GM06990 (cell line): ENCODE measurements at regions not wholly inside any gene's neighbourhood (a gene's known extent, or its start where the extent isn't known, plus 50 kb on each side); places are given as distances from the start of the nearest gene placed in this dataset.

Experiments used
- DNase-seq: peaks from one replicate; pipeline ENCODE4 v3.0.0-alpha.2; 2011; ENCODE audit not compliant: insufficient read length; ENCODE audit errors: extremely low read depth
- H3K27me3 ChIP-seq: replicated peaks from 2 replicates; pipeline ENCODE4 v1.6.0; 2011; ENCODE audit warnings: low read length; ENCODE audit not compliant: control insufficient read depth, insufficient read depth
- H3K36me3 ChIP-seq: 2 replicates; pipeline ENCODE4 v1.5.1; 2011; ENCODE audit warnings: low read length; ENCODE audit not compliant: control insufficient read depth, insufficient read depth
- H3K4me3 ChIP-seq: replicated peaks from 2 replicates; pipeline ENCODE4 v1.5.1; 2011; ENCODE audit warnings: low read depth, mild to moderate bottlenecking, control low read depth, low read length
- TF ChIP-seq, protein P1 (sequence below): IDR thresholded peaks from 2 replicates; pipeline ENCODE4 v1.5.1; 2011; ENCODE audit warnings: low read length, control low read depth, mild to moderate bottlenecking, inconsistent platforms; ENCODE audit not compliant: insufficient read depth, poor library complexity, severe bottlenecking

DNA sequence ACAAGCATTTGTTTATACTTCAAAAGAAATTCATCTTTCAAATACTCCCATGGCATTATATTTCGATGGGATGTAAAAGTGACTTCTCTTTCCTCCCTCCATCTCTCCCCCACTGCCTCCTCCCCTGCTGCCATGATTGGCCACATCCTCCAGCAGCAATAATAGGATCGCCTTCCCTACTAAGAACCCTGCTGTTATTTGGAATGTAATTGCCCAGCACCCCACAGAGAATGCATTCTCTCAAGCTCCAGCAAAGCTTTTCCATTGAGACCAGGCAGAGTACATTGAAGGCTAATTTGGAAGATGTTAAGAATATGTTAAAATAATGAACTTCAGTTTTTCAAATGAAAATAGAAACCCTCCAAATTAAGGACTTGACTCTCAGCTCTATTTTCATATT is 375.4 kb upstream of the ACVR2A start:
- no peak for DNase-seq
- H3K4me3 ChIP-seq = no peak overlapping the region

DNA sequence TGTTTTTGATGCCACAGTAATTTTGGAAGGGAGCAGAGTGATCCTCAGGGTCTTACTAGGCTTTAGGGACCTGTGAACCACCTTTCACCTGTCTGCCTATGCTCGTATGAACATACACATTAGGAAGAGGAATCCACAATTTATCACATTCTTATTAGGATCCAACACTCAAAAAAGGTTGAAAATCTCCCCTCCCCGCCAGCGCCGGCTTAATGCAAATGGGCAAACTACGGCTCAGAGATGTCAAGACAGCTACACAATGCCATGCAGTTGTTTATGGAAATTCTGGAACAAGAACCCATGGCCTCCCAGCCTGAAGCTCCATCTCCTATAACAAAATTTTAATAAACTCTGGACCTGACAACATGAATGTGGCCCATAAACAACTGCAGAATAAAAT is 375.9 kb upstream of the ACVR2A start:
- H3K27me3 ChIP-seq = no peaks in the 10 kb centered on the region
- no peak overlapping the region for H3K4me3 ChIP-seq
- TF ChIP-seq, protein P1, sequence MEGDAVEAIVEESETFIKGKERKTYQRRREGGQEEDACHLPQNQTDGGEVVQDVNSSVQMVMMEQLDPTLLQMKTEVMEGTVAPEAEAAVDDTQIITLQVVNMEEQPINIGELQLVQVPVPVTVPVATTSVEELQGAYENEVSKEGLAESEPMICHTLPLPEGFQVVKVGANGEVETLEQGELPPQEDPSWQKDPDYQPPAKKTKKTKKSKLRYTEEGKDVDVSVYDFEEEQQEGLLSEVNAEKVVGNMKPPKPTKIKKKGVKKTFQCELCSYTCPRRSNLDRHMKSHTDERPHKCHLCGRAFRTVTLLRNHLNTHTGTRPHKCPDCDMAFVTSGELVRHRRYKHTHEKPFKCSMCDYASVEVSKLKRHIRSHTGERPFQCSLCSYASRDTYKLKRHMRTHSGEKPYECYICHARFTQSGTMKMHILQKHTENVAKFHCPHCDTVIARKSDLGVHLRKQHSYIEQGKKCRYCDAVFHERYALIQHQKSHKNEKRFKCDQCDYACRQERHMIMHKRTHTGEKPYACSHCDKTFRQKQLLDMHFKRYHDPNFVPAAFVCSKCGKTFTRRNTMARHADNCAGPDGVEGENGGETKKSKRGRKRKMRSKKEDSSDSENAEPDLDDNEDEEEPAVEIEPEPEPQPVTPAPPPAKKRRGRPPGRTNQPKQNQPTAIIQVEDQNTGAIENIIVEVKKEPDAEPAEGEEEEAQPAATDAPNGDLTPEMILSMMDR = no peak
- no peak for DNase-seq
- no peaks in the 10 kb centered on the region for H3K36me3 ChIP-seq

More for the DNA sequence above, 375.4 kb upstream of the ACVR2A start:
- TF ChIP-seq, protein P1 = no peak
- H3K27me3 ChIP-seq = no peaks in the 10 kb centered on the region
- H3K36me3 ChIP-seq = no peaks in the 10 kb centered on the region

DNA sequence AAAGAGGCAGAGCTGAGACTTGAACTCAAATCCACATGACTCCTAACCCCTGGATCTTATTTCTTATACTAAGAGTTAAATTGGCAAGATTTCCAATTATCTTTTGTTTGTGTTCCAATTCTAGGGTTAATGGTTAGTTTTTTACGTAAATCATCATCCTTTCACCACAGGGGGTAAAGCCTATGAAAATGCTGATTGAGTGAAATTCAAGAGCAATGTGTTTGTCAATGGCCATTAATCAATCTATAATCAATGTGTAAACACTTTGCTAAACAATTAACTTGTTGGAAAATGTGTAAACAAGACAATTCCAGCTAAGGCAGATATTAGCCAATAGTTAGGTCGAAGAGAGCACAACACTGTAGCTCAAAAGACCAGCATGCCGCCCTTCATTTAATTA is 376.5 kb upstream of the ACVR2A start:
- TF ChIP-seq, protein P1 = no peak
- DNase-seq = no peak
- no peaks in the 10 kb centered on the region for H3K36me3 ChIP-seq
- no peaks in the 10 kb centered on the region for H3K27me3 ChIP-seq
- no peak overlapping the region for H3K4me3 ChIP-seq

DNA sequence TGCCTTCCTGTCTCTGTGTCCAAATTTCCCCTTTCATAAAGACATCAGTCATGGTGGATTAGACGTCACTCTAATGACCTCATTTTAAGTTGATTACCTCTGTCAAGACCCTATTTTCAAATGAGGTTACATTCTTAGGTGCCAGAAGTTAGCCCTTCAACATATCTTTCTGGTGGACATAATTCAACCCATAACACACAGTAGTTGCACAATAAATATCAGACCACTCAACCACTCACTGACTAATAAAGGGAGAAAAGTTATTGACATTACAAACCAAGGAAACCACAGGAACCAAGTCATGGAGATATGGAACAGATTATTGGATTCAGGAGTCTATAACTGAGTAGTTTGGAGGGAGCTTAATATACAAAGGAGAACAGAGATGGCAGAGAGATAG is 377.4 kb upstream of the ACVR2A start:
- Histone ChIP-seq H3K27me3 (no peaks in the 10 kb centered on the region), H3K36me3 (no peaks in the 10 kb centered on the region), H3K4me3 (no peak overlapping the region)
- no peak for DNase-seq
- TF ChIP-seq, protein P1 = no peak

DNA sequence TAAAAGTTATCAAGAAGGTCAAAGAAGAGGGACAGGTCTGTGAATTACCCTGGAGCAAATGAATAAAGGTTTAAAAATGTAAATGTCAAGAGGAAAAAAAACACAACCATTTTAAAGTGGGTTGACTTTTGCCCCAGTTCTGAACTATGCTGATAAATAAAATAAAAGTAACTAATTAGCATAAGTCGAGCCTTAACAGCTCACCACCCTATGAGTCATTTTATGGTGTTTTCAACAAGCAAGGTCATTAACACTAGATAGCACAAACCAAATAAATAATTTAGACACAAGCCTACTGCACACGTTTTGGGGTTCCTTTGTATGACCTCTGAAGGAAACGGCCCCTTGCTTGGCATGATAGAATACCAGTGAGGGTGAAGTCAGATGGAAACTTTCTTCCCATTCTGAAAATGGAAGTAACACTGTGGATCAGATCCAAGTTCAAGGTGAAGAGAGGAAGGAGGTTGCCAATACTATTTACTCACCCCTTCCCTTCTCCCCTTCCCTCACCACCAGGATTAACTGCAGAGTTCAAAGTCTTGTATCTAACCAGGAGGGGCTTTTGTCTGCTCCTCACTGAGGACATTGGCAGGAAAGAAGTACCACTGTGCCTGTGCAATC is 380.0 kb upstream of the ACVR2A start:
- H3K36me3 ChIP-seq = no peaks in the 10 kb centered on the region
- TF ChIP-seq, protein P1 = no peak
- H3K27me3 ChIP-seq = no peaks in the 10 kb centered on the region
- H3K4me3 ChIP-seq = no peak overlapping the region
- no peak for DNase-seq

DNA sequence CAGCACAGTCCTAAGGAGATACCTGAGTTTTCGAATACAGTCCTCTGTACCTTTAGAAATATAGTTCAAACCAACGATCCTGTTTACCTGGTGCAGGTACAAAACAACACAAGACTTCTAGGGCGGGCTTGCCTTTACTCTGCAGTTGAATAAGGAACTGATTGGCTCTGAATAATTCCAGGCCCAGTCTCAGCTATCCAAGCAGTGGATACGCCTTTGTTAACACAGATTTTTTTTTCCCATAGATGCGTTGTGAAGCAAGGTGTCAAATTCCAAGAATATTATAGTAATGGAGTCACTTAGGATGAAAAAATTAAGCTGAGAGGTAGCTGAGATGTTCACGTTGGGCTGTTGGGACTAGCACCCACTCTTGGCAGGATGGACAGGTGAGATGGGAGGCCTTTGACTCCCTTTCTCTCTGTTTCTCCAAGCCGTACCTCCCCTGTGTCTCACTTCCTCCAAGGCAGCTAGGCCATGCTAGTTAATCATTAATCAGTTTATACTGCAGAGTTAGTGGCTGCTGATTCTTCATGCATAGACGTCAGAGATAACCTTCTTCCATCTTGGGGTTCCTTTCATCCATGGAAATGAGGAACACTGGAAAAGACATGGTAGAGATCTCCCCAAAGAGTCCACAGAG is 380.8 kb upstream of the ACVR2A start:
- Histone ChIP-seq H3K36me3 (no peaks in the 10 kb centered on the region), H3K27me3 (no peaks in the 10 kb centered on the region), H3K4me3 (no peak overlapping the region)
- TF ChIP-seq, protein P1 = no peak
- DNase-seq = no peak
